Non-pigmented ciliary epithelial cell (primary cell): ENCODE measurements at regions not wholly inside any gene's neighbourhood (a gene's known extent, or its start where the extent isn't known, plus 50 kb on each side); places are given as distances from the start of the nearest gene placed in this dataset.

ENCODE experiments used
- DNase-seq: peaks from one replicate; pipeline ENCODE4 v3.0.0-alpha.2; 2010; ENCODE audit warnings: low read depth

GRCh38 chr4:36716874-36717273 is 435.5 kb downstream of the DTHD1 start:
- no peak for DNase-seq

- no peak for DNase-seq
Measured at GRCh38 chr4:36719425-36719824, 438.0 kb downstream of the DTHD1 start.

GRCh38 chr4:36722986-36723385 is 441.6 kb downstream of the DTHD1 start:
- no peak for DNase-seq

- DNase-seq, result no peak
Measured at GRCh38 chr4:36734334-36734733, 452.9 kb downstream of the DTHD1 start.

GRCh38 chr4:36737691-36738090 is 456.3 kb downstream of the DTHD1 start:
- DNase-seq, result no peak

- DNase-seq, result no peak
Measured at GRCh38 chr4:36740796-36741310, 459.4 kb downstream of the DTHD1 start.

- DNase-seq, result no peak
Measured at GRCh38 chr4:36747277-36748129, 466.1 kb downstream of the DTHD1 start.

- no peak for DNase-seq
Measured at GRCh38 chr4:36753048-36753447, 471.6 kb downstream of the DTHD1 start.

- DNase-seq, result no peak
Measured at GRCh38 chr4:36757580-36758311, 476.3 kb downstream of the DTHD1 start.

- DNase-seq, result no peak
Measured at GRCh38 chr4:36758312-36759178, 477.1 kb downstream of the DTHD1 start.

- no peak for DNase-seq
Measured at GRCh38 chr4:36761607-36762006, 480.2 kb downstream of the DTHD1 start.

GRCh38 chr4:36763814-36764213 is 480.7 kb upstream of the NWD2 start:
- no peak for DNase-seq

- DNase-seq, result no peak
Measured at GRCh38 chr4:36767596-36767995, 476.9 kb upstream of the NWD2 start.

GRCh38 chr4:36771411-36772153 is 473.0 kb upstream of the NWD2 start:
- DNase-seq, result no peak

- DNase-seq, result no peak
Measured at GRCh38 chr4:36772154-36772516, 472.4 kb upstream of the NWD2 start.

GRCh38 chr4:36773467-36773866 is 471.1 kb upstream of the NWD2 start:
- no peak for DNase-seq

GRCh38 chr4:36775544-36775943 is 469.0 kb upstream of the NWD2 start:
- no peak for DNase-seq

GRCh38 chr4:36779601-36780000 is 464.9 kb upstream of the NWD2 start:
- DNase-seq, result no peak

- no peak for DNase-seq
Measured at GRCh38 chr4:36785973-36786372, 458.6 kb upstream of the NWD2 start.

GRCh38 chr4:36786519-36786918 is 458.0 kb upstream of the NWD2 start:
- DNase-seq, result peak; percentile 1

- DNase-seq, result no peak
Measured at GRCh38 chr4:36794716-36795115, 449.8 kb upstream of the NWD2 start.

GRCh38 chr4:36812149-36812548 is 432.4 kb upstream of the NWD2 start:
- no peak for DNase-seq
